Fibroblast of lung (primary cell): ENCODE measurements at regions not wholly inside any gene's neighbourhood (a gene's known extent, or its start where the extent isn't known, plus 50 kb on each side); places are given as distances from the start of the nearest gene placed in this dataset.

Source experiments
- DNase-seq, 2 donors: peaks; one replicate each; pipeline versions ENCODE4 v3.0.0 to v3.0.0-alpha.2; 2010; ENCODE audit warnings: low read depth in 2 of 2
- H2AFZ ChIP-seq: 2 replicates; pipeline ENCODE4 v1.5.1; 2012; ENCODE audit warnings: low read length, control low read depth, inconsistent platforms
- H3K27ac ChIP-seq: 2 replicates; pipeline ENCODE4 v1.5.1; 2011; ENCODE audit warnings: low read length, control low read depth; ENCODE audit not compliant: insufficient read depth
- H3K27me3 ChIP-seq: 2 replicates; pipeline ENCODE4 v1.5.1; 2011; ENCODE audit warnings: mild to moderate bottlenecking, low read length; ENCODE audit not compliant: control insufficient read depth, insufficient read depth
- H3K36me3 ChIP-seq: 2 replicates; pipeline ENCODE4 v1.5.1; 2011; ENCODE audit warnings: low read length; ENCODE audit not compliant: control insufficient read depth, insufficient read depth
- H3K4me1 ChIP-seq: 2 replicates; pipeline ENCODE4 v1.5.1; 2011; ENCODE audit warnings: low read length; ENCODE audit not compliant: control insufficient read depth, insufficient read depth; ENCODE audit errors: extremely low read depth
- H3K4me2 ChIP-seq: 2 replicates; pipeline ENCODE4 v1.5.1; 2011; ENCODE audit warnings: low read length, control low read depth; ENCODE audit not compliant: insufficient read depth; ENCODE audit errors: extremely low read depth
- H3K4me3 ChIP-seq, 4 experiments: fragments of 200-600 bp in 1 of 4; sonication (generic) in 1 of 4; replicated peaks in 1 of 4; 2 replicates each; pipeline ENCODE4 v1.5.1; 2011 to 2016; ENCODE audit warnings: low read length in 4 of 4, low read depth in 3 of 4, mild to moderate bottlenecking in 3 of 4, control low read depth in 2 of 4, inconsistent platforms in 1 of 4, mixed read lengths in 1 of 4; ENCODE audit not compliant: insufficient read depth in 1 of 4; ENCODE audit errors: control extremely low read depth in 1 of 4
- H3K79me2 ChIP-seq: 2 replicates; pipeline ENCODE4 v1.5.1; 2012; ENCODE audit warnings: mild to moderate bottlenecking, low read length, inconsistent platforms; ENCODE audit not compliant: control insufficient read depth, insufficient read depth
- H3K9ac ChIP-seq: 2 replicates; pipeline ENCODE4 v1.5.1; 2011; ENCODE audit warnings: mild to moderate bottlenecking, low read length, control low read depth; ENCODE audit not compliant: insufficient read depth
- H3K9me3 ChIP-seq: 2 replicates; pipeline ENCODE4 v1.5.1; 2012; ENCODE audit warnings: low read depth, low read length; ENCODE audit not compliant: control insufficient read depth, insufficient read depth
- H4K20me1 ChIP-seq: 2 replicates; pipeline ENCODE4 v1.5.1; 2011; ENCODE audit warnings: low read length; ENCODE audit not compliant: control insufficient read depth, insufficient read depth; ENCODE audit errors: extremely low read depth
- CTCF ChIP-seq, 2 donors: IDR thresholded peaks in 1 of 2; conservative IDR thresholded peaks in 1 of 2; 1 replicate in 1 of 2; 2 replicates in 1 of 2; pipeline ENCODE4 v1.5.1; 2011 to 2012; ENCODE audit warnings: low read length in 2 of 2, control low read depth in 1 of 2, inconsistent platforms in 1 of 2, low read depth in 1 of 2, mild to moderate bottlenecking in 1 of 2
- EZH2 ChIP-seq: IDR thresholded peaks from 2 replicates; pipeline ENCODE4 v1.5.1; 2012; ENCODE audit warnings: low read length, control low read depth, mild to moderate bottlenecking; ENCODE audit errors: missing control alignments

- no peaks in the 10 kb centered on the region for H3K4me1 ChIP-seq
- no peak overlapping the region for H2AFZ ChIP-seq
- H3K4me3 ChIP-seq = no peak overlapping the region
- H3K27ac ChIP-seq = no peak overlapping the region
- H3K9ac ChIP-seq = no peak overlapping the region
- H3K79me2 ChIP-seq = no peaks in the 10 kb centered on the region
- no peak for TF ChIP-seq CTCF (conservative IDR thresholded peaks at IDR 0.05 in 1 of 2, IDR thresholded peaks at IDR 0.05 in 1 of 2; ENCODE audit: low read depth in 1 of 2, low read length in 2 of 2)
- no peak for TF ChIP-seq EZH2
- H3K4me2 ChIP-seq = no peak overlapping the region
- peaks cover 1% of the 10 kb centered on the region for H4K20me1 ChIP-seq
- no peak for DNase-seq
- no peaks in the 10 kb centered on the region for H3K27me3 ChIP-seq
- no peaks in the 10 kb centered on the region for H3K9me3 ChIP-seq
- no peaks in the 10 kb centered on the region for H3K36me3 ChIP-seq
These were observed 433.0 kb downstream of the PTPRU start for GRCh38 chr1:29669158-29669871.

- Histone ChIP-seq H3K27ac (no peak overlapping the region), H3K9ac (no peak overlapping the region), H3K79me2 (no peaks in the 10 kb centered on the region), H2AFZ (no peak overlapping the region), H3K9me3 (no peaks in the 10 kb centered on the region), H3K36me3 (no peaks in the 10 kb centered on the region), H3K27me3 (no peaks in the 10 kb centered on the region), H3K4me2 (no peak overlapping the region), H3K4me1 (no peaks in the 10 kb centered on the region), H3K4me3 (no peak overlapping the region), H4K20me1 (peaks cover 1% of the 10 kb centered on the region)
- DNase-seq = no peak
- TF ChIP-seq CTCF (conservative IDR thresholded peaks at IDR 0.05 in 1 of 2, IDR thresholded peaks at IDR 0.05 in 1 of 2; ENCODE audit: low read depth in 1 of 2, low read length in 2 of 2) (no peak), EZH2 (no peak)
These were observed 432.3 kb downstream of the PTPRU start for GRCh38 chr1:29668551-29669157.

GRCh38 chr1:29667951-29668350, 431.6 kb downstream of the PTPRU start:
- no peaks in the 10 kb centered on the region for H3K27me3 ChIP-seq
- H3K79me2 ChIP-seq = no peaks in the 10 kb centered on the region
- no peak overlapping the region for H2AFZ ChIP-seq
- no peak overlapping the region for H3K9ac ChIP-seq
- peaks cover 1% of the 10 kb centered on the region for H4K20me1 ChIP-seq
- no peak overlapping the region for H3K4me2 ChIP-seq
- no peaks in the 10 kb centered on the region for H3K9me3 ChIP-seq
- no peaks in the 10 kb centered on the region for H3K36me3 ChIP-seq
- TF ChIP-seq EZH2 (no peak), CTCF (conservative IDR thresholded peaks at IDR 0.05 in 1 of 2, IDR thresholded peaks at IDR 0.05 in 1 of 2; ENCODE audit: low read depth in 1 of 2, low read length in 2 of 2) (no peak)
- no peak for DNase-seq
- no peak overlapping the region for H3K4me3 ChIP-seq
- no peaks in the 10 kb centered on the region for H3K4me1 ChIP-seq
- H3K27ac ChIP-seq = no peak overlapping the region
